Rectal smooth muscle tissue (tissue), 1 donor: ENCODE measurements at regions not wholly inside any gene's neighbourhood (a gene's known extent, or its start where the extent isn't known, plus 50 kb on each side); places are given as distances from the start of the nearest gene placed in this dataset.

ENCODE experiments used
- H3K27ac ChIP-seq: one replicate; pipeline ENCODE4 v1.7.0; 2013; ENCODE audit warnings: low read depth, low read length, inconsistent platforms
- H3K27me3 ChIP-seq: one replicate; pipeline ENCODE4 v1.7.0; 2013; ENCODE audit warnings: low read length; ENCODE audit not compliant: control insufficient read depth, insufficient read depth
- H3K36me3 ChIP-seq: one replicate; pipeline ENCODE4 v1.7.0; 2013; ENCODE audit warnings: low read length; ENCODE audit not compliant: control insufficient read depth, insufficient read depth
- H3K4me1 ChIP-seq: one replicate; pipeline ENCODE4 v1.7.0; 2013; ENCODE audit warnings: low read length; ENCODE audit not compliant: control insufficient read depth, insufficient read depth
- H3K4me3 ChIP-seq: one replicate; pipeline ENCODE4 v1.7.0; 2013; ENCODE audit warnings: low read length
- H3K9ac ChIP-seq: one replicate; pipeline ENCODE4 v1.7.0; 2013; ENCODE audit warnings: low read length

GRCh38 chr1:232276651-232277050 lies 353.3 kb downstream of the SIPA1L2 start:
- Histone ChIP-seq H3K27me3 (no peaks in the 10 kb centered on the region), H3K4me3 (no peak overlapping the region), H3K36me3 (no peaks in the 10 kb centered on the region), H3K27ac (no peak overlapping the region), H3K4me1 (no peaks in the 10 kb centered on the region), H3K9ac (no peak overlapping the region)

- Histone ChIP-seq H3K27me3 (no peaks in the 10 kb centered on the region), H3K4me1 (no peaks in the 10 kb centered on the region), H3K27ac (no peak overlapping the region), H3K36me3 (no peaks in the 10 kb centered on the region), H3K4me3 (no peak overlapping the region), H3K9ac (no peak overlapping the region)
Measured at GRCh38 chr1:232274999-232275710, 354.8 kb downstream of the SIPA1L2 start.

- H3K36me3 ChIP-seq = no peaks in the 10 kb centered on the region
- H3K27me3 ChIP-seq = no peaks in the 10 kb centered on the region
- H3K4me3 ChIP-seq = no peak overlapping the region
- no peaks in the 10 kb centered on the region for H3K4me1 ChIP-seq
- H3K27ac ChIP-seq = no peak overlapping the region
- no peak overlapping the region for H3K9ac ChIP-seq
Measured at GRCh38 chr1:232274236-232274855, 355.6 kb downstream of the SIPA1L2 start.

- H3K4me1 ChIP-seq = no peaks in the 10 kb centered on the region
- no peak overlapping the region for H3K4me3 ChIP-seq
- no peak overlapping the region for H3K27ac ChIP-seq
- no peak overlapping the region for H3K9ac ChIP-seq
- H3K36me3 ChIP-seq = no peaks in the 10 kb centered on the region
- H3K27me3 ChIP-seq = no peaks in the 10 kb centered on the region
Measured at GRCh38 chr1:232273011-232273410, 356.9 kb downstream of the SIPA1L2 start.

- Histone ChIP-seq H3K27ac (no peak overlapping the region), H3K4me3 (no peak overlapping the region), H3K4me1 (no peaks in the 10 kb centered on the region), H3K9ac (no peak overlapping the region), H3K36me3 (no peaks in the 10 kb centered on the region), H3K27me3 (no peaks in the 10 kb centered on the region)
Measured at GRCh38 chr1:232271991-232272589, 357.8 kb downstream of the SIPA1L2 start.

GRCh38 chr1:232271299-232271698 lies 358.6 kb downstream of the SIPA1L2 start:
- no peak overlapping the region for H3K4me3 ChIP-seq
- no peaks in the 10 kb centered on the region for H3K27me3 ChIP-seq
- no peaks in the 10 kb centered on the region for H3K4me1 ChIP-seq
- H3K36me3 ChIP-seq = no peaks in the 10 kb centered on the region
- no peak overlapping the region for H3K9ac ChIP-seq
- H3K27ac ChIP-seq = no peak overlapping the region

GRCh38 chr1:232269988-232270387 lies 359.9 kb downstream of the SIPA1L2 start:
- H3K9ac ChIP-seq = no peak overlapping the region
- no peak overlapping the region for H3K4me3 ChIP-seq
- no peak overlapping the region for H3K27ac ChIP-seq
- no peaks in the 10 kb centered on the region for H3K4me1 ChIP-seq
- H3K36me3 ChIP-seq = no peaks in the 10 kb centered on the region
- no peaks in the 10 kb centered on the region for H3K27me3 ChIP-seq

- Histone ChIP-seq H3K4me3 (no peak overlapping the region), H3K9ac (no peak overlapping the region), H3K4me1 (no peaks in the 10 kb centered on the region), H3K36me3 (no peaks in the 10 kb centered on the region), H3K27ac (no peak overlapping the region), H3K27me3 (no peaks in the 10 kb centered on the region)
Measured at GRCh38 chr1:232267837-232268598, 361.9 kb downstream of the SIPA1L2 start.

GRCh38 chr1:232267092-232267836 lies 362.7 kb downstream of the SIPA1L2 start:
- Histone ChIP-seq H3K4me3 (no peak overlapping the region), H3K4me1 (no peaks in the 10 kb centered on the region), H3K27me3 (no peaks in the 10 kb centered on the region), H3K36me3 (no peaks in the 10 kb centered on the region), H3K9ac (no peak overlapping the region), H3K27ac (no peak overlapping the region)

- Histone ChIP-seq H3K9ac (no peak overlapping the region), H3K27ac (no peak overlapping the region), H3K27me3 (no peaks in the 10 kb centered on the region), H3K4me3 (no peak overlapping the region), H3K4me1 (no peaks in the 10 kb centered on the region), H3K36me3 (no peaks in the 10 kb centered on the region)
Measured at GRCh38 chr1:232263452-232263851, 366.5 kb downstream of the SIPA1L2 start.

GRCh38 chr1:232262991-232263390 lies 366.9 kb downstream of the SIPA1L2 start:
- Histone ChIP-seq H3K27ac (no peak overlapping the region), H3K4me3 (no peak overlapping the region), H3K27me3 (no peaks in the 10 kb centered on the region), H3K9ac (no peak overlapping the region), H3K4me1 (no peaks in the 10 kb centered on the region), H3K36me3 (no peaks in the 10 kb centered on the region)

GRCh38 chr1:232260861-232261260 lies 369.1 kb downstream of the SIPA1L2 start:
- Histone ChIP-seq H3K36me3 (no peaks in the 10 kb centered on the region), H3K4me1 (no peaks in the 10 kb centered on the region), H3K4me3 (no peak overlapping the region), H3K27ac (no peak overlapping the region), H3K27me3 (no peaks in the 10 kb centered on the region), H3K9ac (no peak overlapping the region)
